ENCODE measurements at regions not wholly inside any gene's neighbourhood (a gene's known extent, or its start where the extent isn't known, plus 50 kb on each side); places are given as distances from the start of the nearest gene placed in this dataset.

DNA sequence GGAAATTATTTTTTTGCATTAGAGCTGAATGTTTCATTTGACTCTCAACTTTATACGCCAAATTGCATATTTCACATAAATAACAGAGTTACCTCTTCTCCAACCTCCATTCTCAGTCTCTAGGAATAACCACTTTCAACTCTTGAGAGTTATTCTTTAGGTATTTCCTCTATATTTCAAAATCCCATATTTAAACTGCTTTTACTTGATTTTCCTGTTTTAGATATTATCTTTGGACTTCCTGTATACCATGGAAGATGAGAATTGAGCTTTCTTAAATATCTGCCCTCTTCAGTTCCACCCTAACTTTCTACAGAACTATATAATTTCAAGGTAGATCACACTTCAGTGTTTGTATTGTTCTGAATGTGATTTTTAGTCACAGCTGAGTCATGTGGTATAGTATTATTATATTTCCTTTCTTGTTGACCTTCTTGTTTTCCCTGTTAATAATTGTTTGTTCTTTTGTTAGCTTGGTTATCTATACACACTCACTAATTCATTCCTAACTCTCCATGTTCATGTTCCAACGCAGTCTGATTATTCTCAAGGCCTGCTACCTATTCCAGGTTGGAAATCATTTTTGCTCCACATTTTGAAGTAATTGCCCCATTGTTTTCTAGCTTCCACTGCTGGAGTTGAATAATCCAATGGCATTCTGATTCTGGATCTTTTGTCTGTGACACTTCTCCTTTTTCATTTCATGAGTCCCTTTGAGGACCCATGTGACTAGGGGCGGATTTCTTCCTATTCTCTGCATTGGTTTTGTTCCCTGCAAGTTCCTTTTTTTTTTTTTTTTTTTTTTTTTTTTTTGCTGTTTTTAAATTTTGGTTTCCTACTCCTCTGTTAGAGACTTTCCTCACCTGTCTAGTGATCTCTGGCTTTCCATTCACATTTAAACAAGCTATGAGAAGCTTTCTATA, 156.8 kb upstream of the RBMS1 start:
- TF ChIP-seq, protein P1, sequence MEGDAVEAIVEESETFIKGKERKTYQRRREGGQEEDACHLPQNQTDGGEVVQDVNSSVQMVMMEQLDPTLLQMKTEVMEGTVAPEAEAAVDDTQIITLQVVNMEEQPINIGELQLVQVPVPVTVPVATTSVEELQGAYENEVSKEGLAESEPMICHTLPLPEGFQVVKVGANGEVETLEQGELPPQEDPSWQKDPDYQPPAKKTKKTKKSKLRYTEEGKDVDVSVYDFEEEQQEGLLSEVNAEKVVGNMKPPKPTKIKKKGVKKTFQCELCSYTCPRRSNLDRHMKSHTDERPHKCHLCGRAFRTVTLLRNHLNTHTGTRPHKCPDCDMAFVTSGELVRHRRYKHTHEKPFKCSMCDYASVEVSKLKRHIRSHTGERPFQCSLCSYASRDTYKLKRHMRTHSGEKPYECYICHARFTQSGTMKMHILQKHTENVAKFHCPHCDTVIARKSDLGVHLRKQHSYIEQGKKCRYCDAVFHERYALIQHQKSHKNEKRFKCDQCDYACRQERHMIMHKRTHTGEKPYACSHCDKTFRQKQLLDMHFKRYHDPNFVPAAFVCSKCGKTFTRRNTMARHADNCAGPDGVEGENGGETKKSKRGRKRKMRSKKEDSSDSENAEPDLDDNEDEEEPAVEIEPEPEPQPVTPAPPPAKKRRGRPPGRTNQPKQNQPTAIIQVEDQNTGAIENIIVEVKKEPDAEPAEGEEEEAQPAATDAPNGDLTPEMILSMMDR (conservative IDR thresholded peaks at IDR 0.05; ENCODE audit: low read length): no peak
- no peak for TF ChIP-seq EZH2phosphoT487 (IDR thresholded peaks at IDR 0.05; ENCODE audit: borderline replicate concordance)

Measured in Loucy (cell line).